ENCODE measurements at regions not wholly inside any gene's neighbourhood (a gene's known extent, or its start where the extent isn't known, plus 50 kb on each side); places are given as distances from the start of the nearest gene placed in this dataset.

GRCh38 chr5:155898284-155898683 is 428.7 kb upstream of the SGCD start:
- TF ChIP-seq, protein P1, sequence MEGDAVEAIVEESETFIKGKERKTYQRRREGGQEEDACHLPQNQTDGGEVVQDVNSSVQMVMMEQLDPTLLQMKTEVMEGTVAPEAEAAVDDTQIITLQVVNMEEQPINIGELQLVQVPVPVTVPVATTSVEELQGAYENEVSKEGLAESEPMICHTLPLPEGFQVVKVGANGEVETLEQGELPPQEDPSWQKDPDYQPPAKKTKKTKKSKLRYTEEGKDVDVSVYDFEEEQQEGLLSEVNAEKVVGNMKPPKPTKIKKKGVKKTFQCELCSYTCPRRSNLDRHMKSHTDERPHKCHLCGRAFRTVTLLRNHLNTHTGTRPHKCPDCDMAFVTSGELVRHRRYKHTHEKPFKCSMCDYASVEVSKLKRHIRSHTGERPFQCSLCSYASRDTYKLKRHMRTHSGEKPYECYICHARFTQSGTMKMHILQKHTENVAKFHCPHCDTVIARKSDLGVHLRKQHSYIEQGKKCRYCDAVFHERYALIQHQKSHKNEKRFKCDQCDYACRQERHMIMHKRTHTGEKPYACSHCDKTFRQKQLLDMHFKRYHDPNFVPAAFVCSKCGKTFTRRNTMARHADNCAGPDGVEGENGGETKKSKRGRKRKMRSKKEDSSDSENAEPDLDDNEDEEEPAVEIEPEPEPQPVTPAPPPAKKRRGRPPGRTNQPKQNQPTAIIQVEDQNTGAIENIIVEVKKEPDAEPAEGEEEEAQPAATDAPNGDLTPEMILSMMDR (conservative IDR thresholded peaks at IDR 0.05 in 1 of 2, IDR thresholded peaks at IDR 0.05 in 1 of 2; ENCODE audit: extremely low read depth in 1 of 2, insufficient read depth in 1 of 2, low read depth in 1 of 2, low read length in 2 of 2), result no peak
- no peak for TF ChIP-seq EZH2 (IDR thresholded peaks at IDR 0.05; ENCODE audit: borderline replicate concordance, low read length)
